SK-N-SH (cell line): ENCODE measurements at regions not wholly inside any gene's neighbourhood (a gene's known extent, or its start where the extent isn't known, plus 50 kb on each side); places are given as distances from the start of the nearest gene placed in this dataset.

Experiments used
- CTCF ChIP-seq: fragments of 200-600 bp; sonication (generic); IDR thresholded peaks from 2 replicates; pipeline ENCODE4 v1.6.1; 2017; ENCODE audit warnings: antibody characterized with exemption, mild to moderate bottlenecking, moderate library complexity
- EZH2phosphoT487 ChIP-seq: fragments of 200-600 bp; sonication (generic); IDR thresholded peaks from 2 replicates; pipeline ENCODE4 v1.6.1; 2017; ENCODE audit warnings: low read depth, mixed run types, mild to moderate bottlenecking, antibody characterized with exemption, moderate library complexity, borderline replicate concordance

GRCh38 chr17:54770836-54771235 lies 129.8 kb upstream of the TOM1L1 start:
- no peak for TF ChIP-seq CTCF
- no peak for TF ChIP-seq EZH2phosphoT487
